ENCODE measurements at regions not wholly inside any gene's neighbourhood (a gene's known extent, or its start where the extent isn't known, plus 50 kb on each side); places are given as distances from the start of the nearest gene placed in this dataset.

DNA sequence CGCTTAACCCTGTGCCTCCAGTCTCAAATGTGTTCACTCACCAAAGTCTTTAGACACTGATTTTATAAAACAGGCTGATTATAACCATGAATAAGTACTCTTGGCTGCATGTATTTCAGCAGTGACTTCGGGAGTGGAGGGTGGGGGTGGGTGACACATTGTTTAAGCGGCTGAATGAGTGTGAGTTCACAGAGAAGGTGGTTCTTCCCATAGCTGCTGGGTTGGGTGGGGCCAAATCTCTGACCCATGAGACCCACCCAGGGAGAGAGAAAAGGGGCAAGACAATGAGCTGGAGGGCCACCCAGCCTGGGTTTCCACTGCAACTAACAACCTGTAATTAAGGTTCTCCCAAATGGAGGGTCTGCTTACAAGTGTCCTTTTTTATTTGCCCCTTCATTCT is 96.4 kb downstream of the SYNE3 start:
- Histone ChIP-seq H3K27ac (ENCODE audit: low read length) (no peak overlapping the region), H3K9me3 (ENCODE audit: insufficient read depth, low read length) (no peaks in the 10 kb centered on the region), H3K27me3 (ENCODE audit: low read depth, low read length) (no peaks in the 10 kb centered on the region), H3K9ac (ENCODE audit: low read length) (no peak overlapping the region), H3K4me1 (ENCODE audit: low read length) (no peaks in the 10 kb centered on the region), H3K4me3 (ENCODE audit: low read length) (no peak overlapping the region), H2AFZ (ENCODE audit: low read depth, low read length) (no peak overlapping the region), H3K36me3 (replicated peaks; ENCODE audit: low read depth, low read length) (peaks cover 56% of the 10 kb centered on the region), H3K4me2 (ENCODE audit: low read length) (no peak overlapping the region), H3K79me2 (ENCODE audit: low read length) (no peaks in the 10 kb centered on the region), H4K20me1 (ENCODE audit: insufficient read depth, low read length) (no peaks in the 10 kb centered on the region)
- TF ChIP-seq, protein P1, sequence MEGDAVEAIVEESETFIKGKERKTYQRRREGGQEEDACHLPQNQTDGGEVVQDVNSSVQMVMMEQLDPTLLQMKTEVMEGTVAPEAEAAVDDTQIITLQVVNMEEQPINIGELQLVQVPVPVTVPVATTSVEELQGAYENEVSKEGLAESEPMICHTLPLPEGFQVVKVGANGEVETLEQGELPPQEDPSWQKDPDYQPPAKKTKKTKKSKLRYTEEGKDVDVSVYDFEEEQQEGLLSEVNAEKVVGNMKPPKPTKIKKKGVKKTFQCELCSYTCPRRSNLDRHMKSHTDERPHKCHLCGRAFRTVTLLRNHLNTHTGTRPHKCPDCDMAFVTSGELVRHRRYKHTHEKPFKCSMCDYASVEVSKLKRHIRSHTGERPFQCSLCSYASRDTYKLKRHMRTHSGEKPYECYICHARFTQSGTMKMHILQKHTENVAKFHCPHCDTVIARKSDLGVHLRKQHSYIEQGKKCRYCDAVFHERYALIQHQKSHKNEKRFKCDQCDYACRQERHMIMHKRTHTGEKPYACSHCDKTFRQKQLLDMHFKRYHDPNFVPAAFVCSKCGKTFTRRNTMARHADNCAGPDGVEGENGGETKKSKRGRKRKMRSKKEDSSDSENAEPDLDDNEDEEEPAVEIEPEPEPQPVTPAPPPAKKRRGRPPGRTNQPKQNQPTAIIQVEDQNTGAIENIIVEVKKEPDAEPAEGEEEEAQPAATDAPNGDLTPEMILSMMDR (IDR thresholded peaks at IDR 0.05; ENCODE audit: low read depth, low read length): no peak
- no peak for TF ChIP-seq EZH2phosphoT487 (IDR thresholded peaks at IDR 0.05; ENCODE audit: low read depth)

DNA sequence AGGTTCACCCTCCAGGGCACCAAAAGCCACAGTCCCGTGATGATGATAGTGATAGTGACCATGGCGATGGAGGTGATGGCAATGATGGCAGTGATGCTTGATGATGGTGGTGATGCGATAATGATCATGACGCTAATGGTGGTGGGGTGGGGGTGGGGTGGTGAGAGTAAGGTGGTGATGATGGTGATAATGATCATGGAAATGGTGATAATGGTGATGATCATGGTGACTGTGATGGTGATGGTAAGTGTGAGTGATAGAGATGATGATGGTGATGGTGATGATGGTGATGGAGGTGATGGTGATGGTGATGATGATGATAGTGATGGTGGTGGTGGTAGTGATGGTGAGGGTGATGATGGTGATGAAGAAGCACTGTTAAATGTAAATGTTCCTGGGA is 96.9 kb downstream of the SYNE3 start:
- no peak overlapping the region for H3K27ac ChIP-seq (ENCODE audit: low read length)
- H3K36me3 ChIP-seq (replicated peaks; ENCODE audit: low read depth, low read length): peaks cover 55% of the 10 kb centered on the region
- no peak overlapping the region for H3K4me2 ChIP-seq (ENCODE audit: low read length)

DNA sequence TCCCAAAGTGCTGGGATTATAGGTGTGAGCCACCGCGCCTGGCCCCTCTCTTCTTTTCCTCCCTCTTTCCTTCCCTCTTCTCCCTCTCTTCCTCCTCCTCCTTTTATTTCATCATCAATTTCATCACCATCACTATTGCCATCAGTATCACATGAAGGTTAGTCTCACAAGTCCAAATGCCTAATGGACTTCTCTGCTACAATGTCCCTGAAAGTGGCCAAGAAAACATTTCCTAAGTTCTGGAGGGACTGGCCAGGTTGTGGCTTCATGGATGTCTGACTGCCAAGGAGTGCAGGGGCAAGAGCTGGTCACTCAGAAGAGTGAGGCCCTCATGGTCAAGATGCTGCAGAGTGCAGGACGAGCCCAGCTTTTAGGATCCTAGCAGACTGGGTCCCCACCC is 97.6 kb downstream of the SYNE3 start:
- no peak for TF ChIP-seq EZH2phosphoT487 (IDR thresholded peaks at IDR 0.05; ENCODE audit: low read depth)
- TF ChIP-seq, protein P1 (IDR thresholded peaks at IDR 0.05; ENCODE audit: low read depth, low read length): no peak
- Histone ChIP-seq H4K20me1 (ENCODE audit: insufficient read depth, low read length) (no peaks in the 10 kb centered on the region; the same call in 1 of the 2 replicates), H3K4me3 (ENCODE audit: low read length) (no peak overlapping the region), H3K79me2 (ENCODE audit: low read length) (no peaks in the 10 kb centered on the region), H3K36me3 (replicated peaks; ENCODE audit: low read depth, low read length) (peaks cover 52% of the 10 kb centered on the region), H2AFZ (ENCODE audit: low read depth, low read length) (no peak overlapping the region), H3K4me1 (ENCODE audit: low read length) (no peaks in the 10 kb centered on the region), H3K9me3 (ENCODE audit: insufficient read depth, low read length) (no peaks in the 10 kb centered on the region), H3K9ac (ENCODE audit: low read length) (no peak overlapping the region), H3K27me3 (ENCODE audit: low read depth, low read length) (no peaks in the 10 kb centered on the region), H3K27ac (ENCODE audit: low read length) (no peak overlapping the region), H3K4me2 (ENCODE audit: low read length) (no peak overlapping the region)

More for the DNA sequence above, 96.9 kb downstream of the SYNE3 start:
- no peak overlapping the region for H3K4me3 ChIP-seq (ENCODE audit: low read length)
- H3K79me2 ChIP-seq (ENCODE audit: low read length): no peaks in the 10 kb centered on the region
- H4K20me1 ChIP-seq (ENCODE audit: insufficient read depth, low read length): no peaks in the 10 kb centered on the region
- H2AFZ ChIP-seq (ENCODE audit: low read depth, low read length): no peak overlapping the region
- no peak overlapping the region for H3K9ac ChIP-seq (ENCODE audit: low read length)
- no peaks in the 10 kb centered on the region for H3K27me3 ChIP-seq (ENCODE audit: low read depth, low read length)
- TF ChIP-seq, protein P1 (IDR thresholded peaks at IDR 0.05; ENCODE audit: low read depth, low read length): no peak
- no peak for TF ChIP-seq EZH2phosphoT487 (IDR thresholded peaks at IDR 0.05; ENCODE audit: low read depth)
- no peaks in the 10 kb centered on the region for H3K9me3 ChIP-seq (ENCODE audit: insufficient read depth, low read length)
- no peaks in the 10 kb centered on the region for H3K4me1 ChIP-seq (ENCODE audit: low read length)

DNA sequence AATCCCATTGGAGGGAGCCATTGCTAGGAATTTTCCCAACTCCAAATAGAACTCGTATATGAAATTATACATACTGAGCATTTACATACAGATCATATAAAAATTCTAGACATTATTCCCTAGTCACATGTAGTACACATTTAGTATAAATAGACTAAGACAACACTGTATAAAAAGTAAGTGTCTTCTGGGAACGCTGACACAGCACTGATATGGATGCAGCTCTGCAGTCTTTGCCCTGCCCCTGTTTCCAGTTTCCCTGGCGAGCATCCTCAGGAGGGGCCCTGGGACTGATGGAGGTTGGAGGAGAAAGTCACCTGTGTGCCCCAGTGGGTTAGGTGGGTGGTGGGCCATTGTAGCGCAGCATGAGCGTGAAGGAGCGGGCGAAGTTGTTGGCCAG is 97.8 kb upstream of the CLMN start:
- H3K79me2 ChIP-seq (ENCODE audit: low read length): no peaks in the 10 kb centered on the region
- H3K4me3 ChIP-seq (ENCODE audit: low read length): no peak overlapping the region
- H3K4me2 ChIP-seq (ENCODE audit: low read length): no peak overlapping the region
- peaks cover 46% of the 10 kb centered on the region for H3K36me3 ChIP-seq (replicated peaks; ENCODE audit: low read depth, low read length)
- TF ChIP-seq, protein P1 (IDR thresholded peaks at IDR 0.05; ENCODE audit: low read depth, low read length): no peak
- TF ChIP-seq EZH2phosphoT487 (IDR thresholded peaks at IDR 0.05; ENCODE audit: low read depth): no peak
- no peaks in the 10 kb centered on the region for H3K9me3 ChIP-seq (ENCODE audit: insufficient read depth, low read length)
- H4K20me1 ChIP-seq (ENCODE audit: insufficient read depth, low read length): no peaks in the 10 kb centered on the region; the same call in 1 of the 2 replicates
- H3K4me1 ChIP-seq (ENCODE audit: low read length): no peaks in the 10 kb centered on the region
- H2AFZ ChIP-seq (ENCODE audit: low read depth, low read length): no peak overlapping the region
- no peak overlapping the region for H3K9ac ChIP-seq (ENCODE audit: low read length)
- H3K27ac ChIP-seq (ENCODE audit: low read length): no peak overlapping the region
- H3K27me3 ChIP-seq (ENCODE audit: low read depth, low read length): no peaks in the 10 kb centered on the region
